SK-N-SH treated with all-trans-retinoic acid at 6 μM for 48 hours (cell line): ENCODE measurements at regions not wholly inside any gene's neighbourhood (a gene's known extent, or its start where the extent isn't known, plus 50 kb on each side); places are given as distances from the start of the nearest gene placed in this dataset.

Experiments used
- ARNTL ChIP-seq: fragments of 450-650 bp; formaldehyde crosslinking; IDR thresholded peaks from 2 replicates; pipeline ENCODE4 v1.5.0; 2020; ENCODE audit warnings: low read depth, mild to moderate bottlenecking, moderate library complexity, borderline replicate concordance
- BACH2 ChIP-seq: fragments of 250-450 bp; sonication (Bioruptor Pico); IDR thresholded peaks from 2 replicates; pipeline ENCODE4 v1.9.0; 2021; ENCODE audit warnings: mild to moderate bottlenecking, borderline replicate concordance
- CREB5 ChIP-seq: fragments of 250-450 bp; sonication (Bioruptor Pico); IDR thresholded peaks from 2 replicates; pipeline ENCODE4 v1.5.1; 2020; ENCODE audit warnings: low read depth, mild to moderate bottlenecking, moderate library complexity
- GLIS3 ChIP-seq: fragments of 250-450 bp; sonication (Bioruptor Pico); IDR thresholded peaks from 2 replicates; pipeline ENCODE4 v1.5.0; 2020; ENCODE audit warnings: mild to moderate bottlenecking, moderate library complexity
- TSHZ2 ChIP-seq: fragments of 250-450 bp; sonication (Bioruptor Pico); IDR thresholded peaks from 2 replicates; pipeline ENCODE4 v1.5.0; 2020; ENCODE audit warnings: mild to moderate bottlenecking, moderate library complexity
- ZFP3 ChIP-seq: fragments of 250-450 bp; sonication (Bioruptor Pico); IDR thresholded peaks from 2 replicates; pipeline ENCODE4 v1.5.0; 2020; ENCODE audit warnings: mild to moderate bottlenecking, moderate library complexity
- ZNF565 ChIP-seq: fragments of 450-650 bp; formaldehyde crosslinking; conservative IDR thresholded peaks from 2 replicates; pipeline ENCODE4 v1.5.0; 2020; ENCODE audit warnings: low read depth, mild to moderate bottlenecking, moderate library complexity

- TF ChIP-seq ARNTL: no peak
- no peak for TF ChIP-seq TSHZ2 (CRISPR knock-in tag)
- TF ChIP-seq ZNF565 (CRISPR knock-in tag): no peak
- TF ChIP-seq GLIS3 (CRISPR knock-in tag): no peak
- no peak for TF ChIP-seq BACH2
- TF ChIP-seq ZFP3 (CRISPR knock-in tag): no peak
- TF ChIP-seq CREB5 (CRISPR knock-in tag): no peak
Measured at GRCh38 chr6:753486-753885, 60.5 kb upstream of the EXOC2 start.
